ENCODE measurements at regions not wholly inside any gene's neighbourhood (a gene's known extent, or its start where the extent isn't known, plus 50 kb on each side); places are given as distances from the start of the nearest gene placed in this dataset.

DNA sequence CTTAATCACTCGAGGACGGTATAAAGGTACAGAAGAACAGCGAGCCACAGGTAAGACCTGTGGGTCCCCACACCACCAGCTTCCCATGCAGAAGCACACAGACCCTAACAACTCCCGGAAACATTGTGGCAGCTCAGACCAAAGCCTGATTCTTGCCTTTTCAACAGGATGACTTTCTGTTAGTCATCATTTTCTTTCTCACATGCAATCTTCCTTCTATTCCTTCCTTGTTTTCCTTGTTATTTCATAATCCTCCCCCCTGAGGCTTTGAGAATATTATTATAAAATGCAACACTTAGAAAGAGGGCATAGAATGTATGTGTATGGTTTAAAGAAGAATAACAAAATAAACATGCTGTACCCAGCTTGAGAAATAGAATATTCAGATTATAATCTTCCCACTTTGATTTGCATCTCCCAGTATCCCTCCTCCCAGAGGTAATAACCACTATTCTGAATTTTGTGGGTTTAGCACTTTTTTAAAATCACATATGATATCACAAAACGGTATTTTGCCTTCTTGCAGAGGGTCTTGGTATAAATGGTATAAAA lies 100.9 kb downstream of the FHDC1 start:
- TF ChIP-seq POLR2AphosphoS5 (IDR thresholded peaks at IDR 0.05) = no peak
- TF ChIP-seq, protein P1, sequence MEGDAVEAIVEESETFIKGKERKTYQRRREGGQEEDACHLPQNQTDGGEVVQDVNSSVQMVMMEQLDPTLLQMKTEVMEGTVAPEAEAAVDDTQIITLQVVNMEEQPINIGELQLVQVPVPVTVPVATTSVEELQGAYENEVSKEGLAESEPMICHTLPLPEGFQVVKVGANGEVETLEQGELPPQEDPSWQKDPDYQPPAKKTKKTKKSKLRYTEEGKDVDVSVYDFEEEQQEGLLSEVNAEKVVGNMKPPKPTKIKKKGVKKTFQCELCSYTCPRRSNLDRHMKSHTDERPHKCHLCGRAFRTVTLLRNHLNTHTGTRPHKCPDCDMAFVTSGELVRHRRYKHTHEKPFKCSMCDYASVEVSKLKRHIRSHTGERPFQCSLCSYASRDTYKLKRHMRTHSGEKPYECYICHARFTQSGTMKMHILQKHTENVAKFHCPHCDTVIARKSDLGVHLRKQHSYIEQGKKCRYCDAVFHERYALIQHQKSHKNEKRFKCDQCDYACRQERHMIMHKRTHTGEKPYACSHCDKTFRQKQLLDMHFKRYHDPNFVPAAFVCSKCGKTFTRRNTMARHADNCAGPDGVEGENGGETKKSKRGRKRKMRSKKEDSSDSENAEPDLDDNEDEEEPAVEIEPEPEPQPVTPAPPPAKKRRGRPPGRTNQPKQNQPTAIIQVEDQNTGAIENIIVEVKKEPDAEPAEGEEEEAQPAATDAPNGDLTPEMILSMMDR (IDR thresholded peaks at IDR 0.05) = no peak
- no peak for TF ChIP-seq POLR2A (IDR thresholded peaks at IDR 0.05)
- no peak for TF ChIP-seq EP300 (IDR thresholded peaks at IDR 0.05)
